T-helper 1 cell (primary cell): ENCODE measurements at regions not wholly inside any gene's neighbourhood (a gene's known extent, or its start where the extent isn't known, plus 50 kb on each side); places are given as distances from the start of the nearest gene placed in this dataset.

ENCODE experiments used
- DNase-seq, 5 donors: peaks; one replicate each; pipeline ENCODE4 v3.0.0-alpha.2; 2012 to 2020

DNA sequence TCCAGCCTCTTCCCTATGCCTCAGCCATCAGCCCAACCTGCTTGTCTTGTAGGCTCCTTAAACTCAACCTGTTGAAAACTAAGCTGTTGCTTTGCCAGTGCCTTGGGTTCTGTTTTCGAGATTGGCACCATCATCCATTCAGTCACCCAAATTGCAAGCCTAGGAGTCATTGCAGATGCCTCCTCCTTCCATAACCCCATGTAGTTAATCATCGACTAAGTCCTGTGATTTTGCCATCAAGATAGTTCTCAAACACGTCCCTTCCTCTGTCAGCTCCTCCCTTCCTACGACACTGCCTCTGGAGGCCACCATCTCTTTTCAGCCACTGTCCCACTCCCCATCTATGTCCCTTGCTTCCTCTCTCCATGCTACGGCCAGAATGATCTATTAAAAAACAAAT, 168.1 kb downstream of the RAB11FIP2 start:
- no peak for DNase-seq

DNA sequence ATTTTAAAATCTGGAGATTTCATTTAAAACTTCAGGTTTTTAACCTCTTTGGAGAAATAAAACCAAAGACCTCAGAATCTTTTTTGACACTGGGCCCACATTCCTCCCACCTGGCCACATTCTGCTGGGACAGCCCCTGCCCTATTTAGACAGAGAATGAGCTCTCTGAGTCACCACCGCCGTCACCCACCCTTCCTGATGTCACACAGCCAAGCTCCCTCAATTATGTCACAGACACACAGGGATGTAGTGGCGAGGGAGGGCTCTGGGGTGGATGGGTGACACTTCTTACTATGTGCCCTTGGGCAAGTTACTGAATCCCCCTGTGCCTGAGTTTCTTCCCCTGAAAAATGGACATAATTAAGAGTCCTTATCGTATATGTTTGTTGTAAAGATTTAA, 162.6 kb downstream of the RAB11FIP2 start:
- DNase-seq: no peak

DNA sequence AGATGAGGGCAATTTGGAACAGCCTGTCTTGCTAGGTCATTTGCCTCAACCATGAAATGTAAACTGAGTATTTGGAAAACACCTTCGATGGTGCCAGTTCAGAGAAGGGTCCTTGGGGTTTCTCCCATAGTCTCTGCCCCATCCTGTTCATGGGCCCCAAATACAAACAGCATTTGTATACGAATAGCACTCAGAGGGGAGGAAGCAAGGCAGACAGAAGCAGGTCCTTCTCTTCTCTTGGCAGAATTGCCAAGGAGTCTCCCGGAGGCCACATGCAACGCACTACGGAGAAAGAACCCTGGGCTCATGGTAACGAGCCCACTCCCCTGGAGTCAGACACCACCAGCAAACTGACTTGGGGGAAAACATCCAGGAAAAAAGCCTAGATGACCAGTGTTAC, 162.1 kb downstream of the RAB11FIP2 start:
- DNase-seq: no peak

DNA sequence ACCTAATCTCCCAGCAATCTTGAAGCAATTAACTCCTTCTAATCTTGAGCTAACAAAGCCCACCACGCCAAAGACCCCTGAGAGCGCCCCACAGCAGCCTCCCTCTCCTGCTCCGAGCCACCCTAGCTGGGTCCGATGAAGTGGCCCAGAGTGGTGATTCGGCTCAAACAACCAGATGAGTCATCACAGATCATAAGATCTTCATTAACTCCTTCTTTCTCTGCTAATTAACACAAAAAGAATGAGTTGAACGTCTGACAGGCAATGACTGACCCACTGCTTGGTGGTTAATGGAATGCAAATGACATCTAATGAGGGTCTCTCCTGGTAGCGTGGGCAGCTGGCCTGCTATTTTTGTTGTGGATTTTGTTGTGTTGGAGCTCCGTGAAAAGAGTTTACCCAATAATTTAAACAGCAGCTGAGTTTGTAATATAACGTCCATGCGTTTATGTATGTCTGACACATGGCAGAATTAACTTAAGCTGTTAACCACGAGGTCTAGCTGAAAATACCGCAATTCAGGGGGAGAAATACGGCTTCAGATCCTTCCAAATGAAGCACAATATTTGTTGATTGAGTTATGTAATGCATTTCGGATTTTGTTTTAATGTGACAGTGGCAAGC, 161.4 kb downstream of the RAB11FIP2 start:
- DNase-seq: no peak

DNA sequence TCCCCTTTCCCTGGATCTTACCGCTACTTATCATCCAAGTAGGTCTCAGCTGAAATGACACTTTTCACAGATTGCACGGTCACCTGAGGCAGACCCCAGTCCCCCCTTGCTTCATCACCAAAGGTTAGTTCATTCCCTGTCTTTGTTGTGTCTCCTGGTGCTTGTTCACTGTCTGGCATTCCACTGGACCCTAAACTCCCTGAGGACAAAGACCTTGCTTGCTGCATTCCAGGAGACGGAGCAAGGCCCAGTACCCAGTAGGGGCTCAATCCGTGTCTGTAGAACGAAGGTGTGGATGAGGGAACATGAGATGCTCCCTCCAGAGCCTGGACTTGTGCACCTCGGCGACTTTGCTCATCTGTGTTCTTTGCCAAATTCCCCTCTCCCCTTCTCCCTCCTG, 160.0 kb downstream of the RAB11FIP2 start:
- DNase-seq: no peak

DNA sequence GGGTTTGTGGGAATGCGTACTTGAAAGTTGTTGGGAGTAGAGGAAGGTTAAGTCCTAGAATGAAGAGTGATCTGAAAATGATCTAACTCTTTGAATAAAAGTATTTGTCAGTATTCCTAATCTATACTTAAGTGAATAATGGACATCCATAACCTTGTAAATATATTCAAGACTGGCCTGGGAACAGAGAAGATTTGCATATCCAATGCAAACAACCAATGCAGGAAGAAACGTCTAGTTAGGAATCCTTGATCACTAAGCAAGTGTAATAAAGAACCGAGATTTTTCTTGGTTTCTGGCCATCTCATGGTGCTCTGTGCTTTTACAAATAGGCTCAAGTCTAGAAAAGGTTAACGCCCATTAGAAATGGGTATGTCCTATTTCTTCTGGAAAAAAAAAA, 157.1 kb downstream of the RAB11FIP2 start:
- DNase-seq: no peak

DNA sequence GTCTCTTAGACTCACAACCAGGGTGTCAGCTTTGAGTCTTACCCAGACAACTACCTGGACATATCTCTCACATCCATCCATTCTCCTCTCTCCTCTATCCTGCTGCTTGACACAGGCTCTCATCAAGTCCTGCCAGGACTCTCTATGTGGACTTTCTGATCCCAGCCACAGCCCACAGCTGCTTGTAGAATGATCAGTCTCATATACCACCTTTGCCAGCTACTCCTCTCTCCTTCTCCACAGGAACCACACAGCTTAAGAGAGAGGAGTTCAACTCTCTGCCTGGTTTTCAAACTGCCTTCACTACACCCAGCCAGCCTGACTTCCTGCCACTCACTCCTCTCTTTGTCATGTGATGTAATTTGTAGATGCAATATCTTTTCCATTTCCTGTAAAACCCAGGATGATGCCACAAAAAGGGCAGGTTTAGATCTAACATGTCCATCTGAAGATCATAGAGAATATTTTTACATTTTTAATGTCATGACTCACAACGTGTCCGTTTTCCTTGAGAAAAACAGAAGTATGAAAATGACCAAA, 154.0 kb downstream of the RAB11FIP2 start:
- DNase-seq: no peak

DNA sequence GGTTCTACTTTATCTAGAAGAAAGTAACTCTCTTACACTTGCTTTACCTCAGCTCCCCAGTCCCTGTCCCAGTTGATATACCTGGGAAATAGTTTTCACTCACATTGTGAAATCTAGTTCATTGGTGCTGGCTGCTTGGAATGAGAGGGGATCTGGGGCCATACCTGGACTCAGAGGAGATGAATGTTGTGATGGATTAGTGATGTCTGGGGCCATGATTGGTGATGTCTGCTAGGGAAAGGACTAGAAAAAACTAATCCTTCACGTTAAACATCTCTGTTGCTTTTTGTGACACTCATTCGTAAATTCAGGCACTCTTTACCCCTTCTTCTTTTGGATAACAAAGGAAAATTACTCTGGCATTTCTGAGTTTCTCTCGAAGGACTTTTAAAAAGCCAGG, 152.4 kb downstream of the RAB11FIP2 start:
- DNase-seq: no peak

DNA sequence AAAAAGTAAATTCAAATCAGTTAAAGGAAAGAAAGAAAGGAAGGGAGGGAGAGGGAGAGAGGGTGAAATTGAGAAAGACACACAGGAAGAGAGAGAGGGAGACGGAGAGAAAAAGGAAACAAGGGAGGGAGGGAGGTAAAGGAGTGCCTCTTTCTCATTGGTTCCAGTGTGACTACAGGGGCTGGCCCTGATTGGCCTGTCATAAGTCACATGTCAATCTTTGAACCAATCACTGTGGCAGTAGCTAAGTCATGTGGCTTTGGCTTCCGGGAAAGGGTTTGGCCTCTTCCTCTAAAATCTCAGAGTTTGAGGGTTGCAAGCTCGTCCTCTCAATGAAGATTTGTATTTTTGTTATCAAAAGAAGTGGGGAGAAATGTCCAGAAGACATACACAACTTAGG, 150.2 kb downstream of the RAB11FIP2 start:
- no peak for DNase-seq

DNA sequence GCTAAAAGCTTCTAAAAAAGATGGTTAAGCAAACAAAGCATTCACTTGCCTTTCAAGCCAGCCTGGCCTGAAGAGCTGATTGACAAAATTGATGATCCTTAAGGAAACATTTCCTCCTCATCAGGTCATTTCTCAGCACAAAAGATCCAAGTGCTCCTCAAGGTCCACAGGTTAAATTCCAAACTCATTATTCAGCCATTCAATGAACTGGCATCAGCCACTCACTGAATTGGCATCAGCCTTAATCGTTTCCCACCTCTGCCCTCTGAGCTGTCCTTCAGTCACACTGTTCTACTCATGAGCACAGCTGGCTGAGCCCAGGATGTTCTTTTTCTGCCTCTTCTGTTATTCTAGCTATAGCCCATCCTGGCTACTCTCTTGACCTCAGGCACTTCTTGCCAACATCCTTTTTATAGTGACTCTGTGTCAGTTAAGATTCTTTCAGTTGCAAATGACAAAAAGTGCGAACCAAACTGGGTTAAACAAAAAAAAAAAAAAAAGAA, 147.5 kb downstream of the RAB11FIP2 start:
- DNase-seq: no peak

DNA sequence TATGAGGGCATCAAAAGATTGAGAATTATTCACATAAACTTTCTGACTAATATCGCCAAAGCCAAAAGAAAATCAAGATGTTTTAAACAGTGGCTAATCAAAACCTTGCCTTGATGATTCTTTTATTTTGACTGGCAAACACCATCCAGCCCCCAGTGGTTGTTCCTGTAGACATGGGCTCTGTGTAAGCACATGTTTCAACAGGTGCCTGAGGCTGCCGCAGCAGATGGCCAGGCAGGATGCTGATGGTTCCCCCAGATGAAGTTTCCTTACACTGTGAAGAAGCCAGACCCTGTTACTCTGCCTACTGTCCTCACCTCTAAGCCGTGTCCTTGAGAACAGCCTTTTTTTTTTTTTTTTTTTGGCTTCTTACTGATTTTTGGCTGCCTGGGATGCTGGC, 146.5 kb downstream of the RAB11FIP2 start:
- DNase-seq: no peak

DNA sequence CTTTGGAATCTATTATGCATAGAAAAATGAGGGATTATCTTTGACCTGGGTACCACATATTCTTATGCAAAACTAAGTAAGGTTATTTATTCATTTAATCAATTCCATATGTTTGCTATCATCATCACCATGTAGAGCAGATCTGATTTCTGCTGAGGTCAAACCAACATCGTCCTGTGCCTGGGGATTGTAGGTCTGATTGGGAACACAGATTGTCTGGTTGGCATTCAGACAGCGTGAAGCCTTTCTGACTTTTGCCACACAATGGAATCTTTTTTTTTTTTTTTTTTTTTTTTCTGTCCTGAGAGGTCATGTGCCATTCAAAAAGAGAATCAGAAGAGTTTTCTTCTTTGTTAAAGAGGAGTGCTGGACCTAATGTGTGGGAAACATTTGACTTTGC, 142.9 kb downstream of the RAB11FIP2 start:
- no peak for DNase-seq

DNA sequence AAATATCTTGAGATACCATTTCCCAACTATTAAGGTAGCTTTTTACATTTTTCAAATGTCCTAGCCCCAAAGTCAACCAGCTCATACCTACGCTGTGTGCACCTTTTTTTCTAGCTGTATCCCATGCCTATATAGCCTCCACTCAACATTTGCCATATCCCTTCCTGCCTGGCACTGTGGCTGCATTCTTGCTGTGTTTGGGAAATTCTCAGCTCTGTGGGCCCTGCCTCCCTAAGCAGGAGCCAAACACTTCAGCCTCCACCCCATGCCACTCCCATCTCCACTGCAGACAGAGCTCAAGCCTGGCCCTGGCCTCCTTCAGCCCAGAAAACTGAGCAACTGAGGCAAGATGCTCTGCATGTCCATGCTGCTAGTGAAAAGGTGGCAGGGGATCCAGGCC, 141.3 kb downstream of the RAB11FIP2 start:
- DNase-seq: no peak

DNA sequence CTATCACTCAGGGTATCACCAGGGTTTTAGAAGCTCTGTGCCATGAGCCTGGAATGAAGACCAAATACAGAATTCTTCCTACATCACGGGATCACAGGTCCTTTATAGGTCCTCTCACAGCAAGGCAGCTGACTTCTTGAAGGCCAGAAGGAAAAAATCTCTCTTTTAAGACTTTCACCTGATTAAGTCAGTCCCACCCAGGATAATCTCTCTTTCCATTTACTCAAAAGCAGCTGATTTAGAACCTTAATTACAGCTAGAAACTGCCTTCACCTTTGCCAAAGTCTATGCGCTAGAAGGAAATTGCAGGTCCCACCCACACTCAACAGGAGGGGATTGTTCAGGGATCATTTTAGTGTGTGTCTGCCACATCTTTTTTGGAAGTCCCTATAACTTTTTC, 135.1 kb downstream of the RAB11FIP2 start:
- DNase-seq: no peak

DNA sequence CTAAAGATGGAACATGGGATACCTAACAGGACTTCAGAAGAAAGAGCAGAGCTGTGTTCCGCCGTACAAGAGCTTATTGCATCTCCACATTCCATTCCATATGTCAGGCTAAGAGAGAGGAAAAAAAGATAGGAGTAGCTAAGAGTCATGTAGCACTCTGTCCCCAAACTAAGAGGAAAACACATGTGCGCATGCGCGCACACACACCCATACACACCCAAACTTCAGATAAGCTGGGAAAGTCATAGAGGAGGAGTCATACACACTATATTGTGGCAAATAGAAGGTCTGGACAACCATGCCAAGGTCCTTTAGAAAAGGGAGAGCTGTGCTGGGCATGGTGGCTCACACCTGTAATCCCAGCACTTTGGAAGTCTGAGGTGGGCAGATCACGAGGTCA, 132.4 kb downstream of the RAB11FIP2 start:
- DNase-seq: no peak

DNA sequence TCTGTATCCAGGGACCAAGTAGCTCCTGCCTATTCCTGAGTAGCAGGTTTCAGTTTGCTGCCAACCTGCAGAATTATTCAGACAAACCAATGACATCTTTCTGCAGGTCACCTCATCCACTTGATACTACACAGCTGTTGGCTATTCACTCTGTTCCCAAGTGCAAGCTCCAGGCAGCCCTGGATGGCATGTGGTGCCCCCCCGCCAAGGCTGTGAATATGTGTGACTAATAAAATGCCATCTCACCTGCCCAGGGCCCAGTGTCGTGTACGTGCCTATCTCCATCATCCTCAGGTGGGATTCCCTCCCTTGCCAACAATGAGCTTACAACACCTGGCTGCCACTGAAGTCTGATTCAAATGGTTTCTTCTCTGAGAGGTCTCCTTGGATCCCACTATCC, 125.8 kb downstream of the RAB11FIP2 start:
- DNase-seq: no peak

DNA sequence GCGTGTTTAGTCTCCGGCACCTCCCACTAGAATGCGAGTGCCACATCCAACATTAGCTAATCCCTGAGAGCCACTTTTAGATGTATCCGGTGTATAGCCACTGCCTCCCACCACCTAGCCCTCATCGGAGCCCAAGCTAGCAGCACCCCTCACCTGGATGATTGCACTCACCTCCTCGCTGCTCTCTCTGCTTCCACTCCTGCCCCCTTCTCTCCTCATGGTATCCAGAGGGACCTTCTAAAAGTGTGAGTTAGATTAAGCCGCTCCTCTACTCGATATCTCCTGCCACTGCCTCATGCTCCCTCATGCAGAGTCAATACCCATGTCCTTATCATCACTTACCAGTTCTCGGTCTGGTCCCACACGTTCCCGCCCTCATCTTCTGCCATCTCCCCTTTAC, 125.3 kb downstream of the RAB11FIP2 start:
- no peak for DNase-seq

DNA sequence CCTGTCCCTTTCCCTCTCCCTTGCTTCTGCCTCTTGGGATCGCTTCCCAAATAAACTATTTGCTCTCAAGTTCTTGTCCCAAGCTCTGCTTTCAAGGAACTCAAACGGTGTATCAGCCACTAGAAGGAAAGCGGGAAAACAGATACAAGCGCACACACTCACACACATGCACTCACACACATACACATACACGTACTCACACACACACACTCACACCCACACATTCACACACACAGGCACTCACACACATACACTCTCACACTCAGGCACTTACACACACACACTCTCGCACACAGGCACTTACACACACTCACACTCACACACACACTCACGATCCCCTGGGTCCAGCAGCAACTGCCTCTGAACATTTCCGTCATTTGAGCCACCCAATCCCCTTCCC, 121.9 kb downstream of the RAB11FIP2 start:
- no peak for DNase-seq

DNA sequence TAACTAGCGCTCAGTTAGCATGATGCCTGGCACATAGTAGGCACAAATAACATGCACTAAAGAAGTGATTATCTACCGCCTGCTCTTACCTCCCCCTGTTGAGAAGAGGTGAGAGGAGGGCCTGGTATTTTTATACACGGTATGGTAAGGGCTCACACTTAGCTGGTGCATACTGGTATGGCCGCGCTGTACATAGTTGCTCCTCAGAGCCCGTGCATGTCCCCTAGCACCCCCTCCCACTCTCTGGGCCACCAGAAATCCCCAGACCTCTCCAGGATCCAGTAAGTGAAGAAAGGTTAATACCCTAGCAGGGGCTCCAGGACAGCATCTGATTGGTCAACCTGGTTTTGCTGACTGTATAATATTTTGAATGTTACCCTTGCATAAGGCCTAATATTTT, 121.4 kb downstream of the RAB11FIP2 start:
- DNase-seq: no peak

DNA sequence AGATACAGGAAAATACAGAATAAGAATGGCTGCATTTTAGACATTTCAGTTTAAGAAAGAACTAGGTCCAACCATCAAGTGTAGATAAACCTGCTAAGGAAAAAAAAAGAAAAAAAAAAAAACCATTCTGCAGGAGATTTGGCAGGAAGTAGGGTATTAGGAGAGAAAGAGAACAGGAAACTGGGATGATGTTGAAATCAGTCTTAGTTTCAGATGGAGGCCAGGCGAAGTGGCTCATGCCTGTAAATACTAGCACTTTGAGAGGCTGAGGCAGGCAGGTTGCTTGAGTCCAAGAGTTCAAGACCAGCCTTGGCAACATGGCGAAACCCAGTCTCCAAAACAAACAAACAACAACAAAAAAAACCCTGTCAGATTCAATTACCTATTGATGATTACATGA, 120.2 kb downstream of the RAB11FIP2 start:
- DNase-seq: no peak

DNA sequence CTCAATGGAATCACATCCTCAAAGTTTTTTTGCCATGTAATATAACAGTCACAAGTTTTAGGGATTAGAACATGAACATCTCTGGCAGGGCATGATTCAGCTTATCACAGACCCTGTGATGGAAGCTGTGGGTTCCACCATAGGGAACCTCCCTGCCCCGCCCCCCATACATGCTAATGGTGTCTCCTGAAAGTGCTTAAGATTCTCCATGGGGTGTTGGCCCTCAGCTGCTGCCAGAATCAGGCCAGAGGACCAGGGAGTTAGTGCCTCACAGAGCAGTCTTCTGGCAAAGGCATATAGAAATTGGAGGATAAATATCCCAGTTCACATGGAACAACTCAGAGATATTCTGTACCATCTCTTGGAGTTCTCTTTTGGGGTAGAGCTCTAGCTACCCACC, 119.4 kb downstream of the RAB11FIP2 start:
- DNase-seq: no peak

DNA sequence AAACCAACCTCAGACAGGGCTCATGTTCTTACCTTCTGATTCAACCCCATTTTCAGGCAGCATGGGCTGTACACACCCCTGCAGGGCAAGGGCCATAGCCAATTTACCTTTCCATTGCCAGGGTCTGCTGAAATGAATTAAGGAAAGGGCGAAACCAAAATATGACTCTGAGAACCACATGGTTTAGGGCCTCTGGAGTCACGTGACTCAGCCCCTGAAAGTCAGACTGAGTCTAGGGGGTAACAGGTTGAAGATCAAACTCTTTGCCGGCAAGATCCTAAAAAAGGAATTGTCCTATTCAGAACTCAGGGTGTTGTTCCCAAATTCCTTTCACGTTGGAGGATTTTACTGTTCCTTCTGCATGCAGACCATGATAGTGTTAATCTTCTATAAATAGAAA, 118.9 kb downstream of the RAB11FIP2 start:
- no peak for DNase-seq

DNA sequence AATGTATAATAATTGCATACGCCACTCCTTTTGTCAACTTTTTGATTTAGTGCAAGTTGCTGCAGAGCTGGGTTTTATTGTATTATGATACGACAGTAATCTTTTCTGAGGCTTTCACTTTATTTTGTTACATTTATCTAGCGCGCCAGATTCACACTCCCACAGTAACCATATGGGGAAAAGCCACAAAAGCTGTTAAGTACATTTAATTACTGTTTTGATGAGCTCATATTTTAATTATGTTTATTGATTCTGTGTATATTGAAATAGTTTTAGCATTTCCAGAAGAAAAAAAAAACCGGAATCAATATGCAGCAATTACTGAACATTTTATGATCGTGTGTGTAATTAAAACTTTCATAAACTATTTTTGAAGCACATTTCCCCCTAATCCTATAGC, 118.5 kb downstream of the RAB11FIP2 start:
- DNase-seq: no peak

DNA sequence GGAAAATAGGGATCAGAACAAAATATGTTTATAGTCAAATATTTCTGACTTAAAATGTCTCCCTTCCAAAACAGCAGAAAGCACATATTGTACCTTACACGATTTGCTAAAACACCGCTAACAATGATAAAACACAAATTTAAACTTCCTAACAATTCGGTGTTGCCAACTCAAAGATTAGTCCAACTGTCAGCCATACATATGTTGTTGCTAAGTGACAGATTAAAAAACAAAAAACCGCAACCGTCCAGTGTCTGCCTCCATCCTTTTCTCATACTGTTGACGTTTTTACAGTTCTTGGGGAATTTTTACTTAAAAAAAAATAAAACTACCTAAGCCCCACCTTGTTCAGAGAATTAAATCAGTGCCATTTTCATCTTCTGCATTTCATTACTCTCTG, 118.0 kb downstream of the RAB11FIP2 start:
- DNase-seq: no peak
